ENCODE measurements at regions not wholly inside any gene's neighbourhood (a gene's known extent, or its start where the extent isn't known, plus 50 kb on each side); places are given as distances from the start of the nearest gene placed in this dataset.

DNA sequence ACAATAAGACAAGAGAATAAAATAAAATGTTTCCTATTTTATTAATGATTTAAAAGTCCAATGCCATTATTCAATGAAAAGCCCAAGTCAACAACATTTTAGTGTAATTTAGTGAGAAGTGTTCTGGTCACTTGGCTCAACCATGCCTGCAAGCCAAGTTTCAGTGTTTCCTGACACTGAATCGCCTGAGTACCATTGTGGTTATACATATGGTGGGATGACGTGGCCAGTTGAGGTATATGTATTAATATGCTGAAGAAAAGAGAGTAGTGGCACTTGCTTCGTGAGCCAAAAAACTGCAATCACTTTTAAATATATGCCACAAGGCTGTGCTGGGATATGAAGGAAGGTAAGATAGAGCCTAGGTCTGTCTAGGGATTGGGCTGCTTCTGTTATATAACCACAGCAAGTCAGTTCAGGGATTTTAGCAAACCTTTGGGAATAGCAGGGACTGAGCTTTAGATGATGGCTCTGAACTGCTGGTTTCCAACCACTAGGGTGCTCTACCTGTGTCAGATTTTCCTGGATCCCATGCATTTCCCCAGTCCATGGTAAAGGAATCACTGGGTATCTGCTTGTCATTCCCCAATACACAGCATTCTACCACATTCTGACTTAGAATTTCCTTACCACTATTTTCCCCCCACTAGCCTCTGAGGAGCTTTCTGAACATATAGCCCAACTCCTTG is 214.0 kb upstream of the PRPS1L1 start:
- no peaks in the 10 kb centered on the region for H3K27me3 ChIP-seq
- no peak overlapping the region for H3K4me3 ChIP-seq
- no peak overlapping the region for H3K4me2 ChIP-seq
- no peak for TF ChIP-seq Cebpa-rat (IDR thresholded peaks at IDR 0.05)
- H3K27ac ChIP-seq = no peak overlapping the region
- H3K9ac ChIP-seq = no peak overlapping the region
- H3K36me3 ChIP-seq = no peaks in the 10 kb centered on the region
- no peaks in the 10 kb centered on the region for H4K20me1 ChIP-seq
- peaks cover 0 to 30% (median 0%) of the 10 kb centered on the region in 11 experiments; a peak in 6 of 22 replicates for H3K9me3 ChIP-seq (replicated peaks in 1 of 11)
- H3K4me1 ChIP-seq = no peaks in the 10 kb centered on the region

DNA sequence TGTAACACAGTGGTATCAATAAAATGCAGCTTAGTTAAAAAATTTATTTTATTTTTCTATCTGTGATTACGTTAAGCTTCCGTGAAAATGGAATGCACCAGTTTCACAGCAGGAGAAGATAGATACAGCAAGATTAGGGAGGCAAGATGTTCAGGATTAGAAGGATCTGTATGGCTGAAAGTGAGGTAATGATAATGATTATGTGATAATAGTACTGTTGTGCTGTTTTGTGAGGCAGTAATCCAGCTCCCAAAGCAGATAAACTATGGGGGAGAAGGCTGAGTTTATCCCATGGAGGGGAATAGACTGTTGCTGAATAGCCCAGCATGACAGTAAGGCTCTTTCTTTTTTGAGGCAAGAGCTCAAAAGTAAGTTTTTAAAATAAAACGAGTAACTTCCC is 216.1 kb upstream of the PRPS1L1 start:
- Histone ChIP-seq H3K36me3 (no peaks in the 10 kb centered on the region), H3K9me3 (replicated peaks in 1 of 11) (peaks cover 0 to 39% (median 0%) of the 10 kb centered on the region in 11 experiments; a peak in 8 of 22 replicates), H3K9ac (no peak overlapping the region), H3K4me1 (no peaks in the 10 kb centered on the region), H3K27ac (no peak overlapping the region), H3K27me3 (no peaks in the 10 kb centered on the region), H4K20me1 (no peaks in the 10 kb centered on the region), H3K4me2 (no peak overlapping the region), H3K4me3 (no peak overlapping the region)
- TF ChIP-seq Cebpa-rat (IDR thresholded peaks at IDR 0.05) = no peak

DNA sequence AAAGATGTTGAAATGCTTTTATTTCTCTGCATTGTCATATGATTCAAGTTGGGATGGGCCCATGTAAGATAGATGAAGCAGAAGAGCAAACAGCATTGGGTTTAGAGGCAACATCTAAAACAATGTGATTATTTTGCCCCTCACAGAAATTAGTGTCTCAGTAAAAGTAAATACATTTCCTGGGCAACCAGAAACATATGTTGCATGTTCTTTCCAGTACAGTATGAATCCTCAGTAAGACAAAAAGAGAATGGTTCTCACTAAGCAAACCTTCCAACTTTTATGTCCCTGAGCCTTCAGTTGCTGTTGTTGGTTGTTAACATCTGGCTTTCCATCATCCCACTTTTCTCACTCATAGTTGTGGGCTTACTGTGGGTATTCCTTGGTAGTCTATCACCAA is 222.5 kb upstream of the PRPS1L1 start:
- no peak overlapping the region for H3K4me2 ChIP-seq
- peaks cover 28 to 86% (median 36%) of the 10 kb centered on the region in 11 experiments for H3K9me3 ChIP-seq (replicated peaks in 1 of 11)
- H4K20me1 ChIP-seq = no peaks in the 10 kb centered on the region
- H3K36me3 ChIP-seq = no peaks in the 10 kb centered on the region
- no peaks in the 10 kb centered on the region for H3K27me3 ChIP-seq
- no peaks in the 10 kb centered on the region for H3K4me1 ChIP-seq
- no peak for TF ChIP-seq Cebpa-rat (IDR thresholded peaks at IDR 0.05)
- H3K27ac ChIP-seq = no peak overlapping the region
- H3K4me3 ChIP-seq = no peak overlapping the region
- no peak overlapping the region for H3K9ac ChIP-seq

DNA sequence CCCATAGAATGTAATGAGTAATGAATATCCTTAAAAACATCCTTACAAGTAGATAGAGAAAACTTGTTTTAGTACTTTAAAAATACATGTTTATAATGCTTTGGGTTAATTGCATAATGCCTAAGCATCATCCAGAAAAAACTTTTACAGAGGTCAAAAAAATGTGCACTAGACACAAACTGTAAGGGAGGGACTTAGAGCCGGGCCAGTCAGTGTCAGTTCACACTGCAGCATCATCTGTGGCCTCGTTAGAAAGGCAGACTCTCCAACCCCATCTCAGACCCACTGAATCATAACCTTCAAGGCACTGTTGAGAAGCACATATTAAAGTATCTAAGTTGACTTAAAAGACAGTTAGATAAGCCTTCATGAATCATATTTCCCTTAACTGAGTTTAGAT is 230.1 kb upstream of the PRPS1L1 start:
- no peak for TF ChIP-seq Cebpa-rat (IDR thresholded peaks at IDR 0.05)
- Histone ChIP-seq H3K27ac (no peak overlapping the region), H3K4me2 (no peak overlapping the region), H3K9ac (no peak overlapping the region), H3K4me3 (no peak overlapping the region), H3K9me3 (replicated peaks in 1 of 11) (peaks cover 4 to 38% (median 18%) of the 10 kb centered on the region in 11 experiments; a peak in 15 of 22 replicates), H4K20me1 (no peaks in the 10 kb centered on the region), H3K4me1 (no peaks in the 10 kb centered on the region), H3K27me3 (no peaks in the 10 kb centered on the region), H3K36me3 (no peaks in the 10 kb centered on the region)

DNA sequence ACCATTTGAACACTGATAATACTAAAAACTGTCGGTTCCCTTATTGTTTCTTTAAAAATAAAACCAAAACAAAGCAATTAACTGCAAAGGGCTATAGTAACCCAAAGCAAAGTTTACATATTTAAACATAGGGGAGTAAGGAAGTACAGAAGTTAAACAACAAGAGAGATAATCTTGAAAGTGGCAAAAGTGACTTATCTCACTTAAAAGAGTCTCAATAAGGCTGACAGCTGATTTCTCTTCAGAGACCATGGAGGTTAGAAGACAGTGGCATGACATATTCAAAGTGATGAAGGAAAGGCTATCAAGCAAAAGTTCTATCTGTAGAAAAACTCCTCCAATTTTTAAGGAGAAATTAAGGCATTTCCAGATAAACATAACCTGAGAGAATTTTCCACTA is 233.5 kb upstream of the HDAC9 start:
- no peak for TF ChIP-seq Cebpa-rat (IDR thresholded peaks at IDR 0.05)
- Histone ChIP-seq H3K27ac (no peak overlapping the region), H3K36me3 (no peaks in the 10 kb centered on the region), H4K20me1 (no peaks in the 10 kb centered on the region), H3K4me3 (no peak overlapping the region), H3K4me1 (no peaks in the 10 kb centered on the region), H3K27me3 (no peaks in the 10 kb centered on the region), H3K4me2 (no peak overlapping the region), H3K9me3 (replicated peaks in 1 of 11) (peaks cover 0 to 19% (median 11%) of the 10 kb centered on the region in 11 experiments; a peak in 10 of 22 replicates), H3K9ac (no peak overlapping the region)

DNA sequence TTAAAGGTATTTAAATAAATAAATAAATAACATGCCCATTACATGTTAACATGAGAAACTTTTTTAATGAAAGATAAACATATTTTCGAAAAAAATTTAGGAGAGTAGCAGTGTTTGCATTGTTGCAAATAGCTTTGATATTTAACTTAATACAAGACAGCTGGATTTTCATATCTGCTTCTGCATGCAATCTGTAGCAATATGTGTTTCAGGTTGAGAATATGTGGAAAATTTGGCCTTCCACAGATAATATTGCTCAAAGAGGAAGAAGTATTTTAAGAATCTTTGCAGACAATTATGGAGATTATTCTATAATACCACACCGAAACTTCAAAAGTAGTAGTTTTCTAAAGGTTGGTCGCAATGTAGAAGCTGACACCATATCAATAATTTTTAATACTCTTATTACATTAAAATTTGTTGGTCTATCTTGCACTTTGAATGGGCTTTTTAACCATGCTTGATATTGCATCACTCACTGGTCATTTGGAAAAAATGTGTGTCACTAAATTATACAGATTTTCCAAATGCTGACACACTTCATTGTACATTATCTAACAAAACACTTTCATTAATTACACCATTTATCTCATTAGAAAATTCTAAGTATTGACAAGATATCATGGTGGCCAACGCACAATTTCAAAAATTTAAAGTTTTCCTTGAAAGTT is 229.8 kb upstream of the HDAC9 start:
- no peaks in the 10 kb centered on the region for H3K27me3 ChIP-seq
- H3K4me1 ChIP-seq = no peaks in the 10 kb centered on the region
- H4K20me1 ChIP-seq = no peaks in the 10 kb centered on the region
- H3K9ac ChIP-seq = no peak overlapping the region
- H3K27ac ChIP-seq = no peak overlapping the region
- H3K9me3 ChIP-seq (replicated peaks in 1 of 11) = peaks cover 0 to 17% (median 11%) of the 10 kb centered on the region in 11 experiments; a peak in 10 of 22 replicates
- no peaks in the 10 kb centered on the region for H3K36me3 ChIP-seq
- no peak overlapping the region for H3K4me2 ChIP-seq
- no peak overlapping the region for H3K4me3 ChIP-seq
- no peak for TF ChIP-seq Cebpa-rat (IDR thresholded peaks at IDR 0.05)

DNA sequence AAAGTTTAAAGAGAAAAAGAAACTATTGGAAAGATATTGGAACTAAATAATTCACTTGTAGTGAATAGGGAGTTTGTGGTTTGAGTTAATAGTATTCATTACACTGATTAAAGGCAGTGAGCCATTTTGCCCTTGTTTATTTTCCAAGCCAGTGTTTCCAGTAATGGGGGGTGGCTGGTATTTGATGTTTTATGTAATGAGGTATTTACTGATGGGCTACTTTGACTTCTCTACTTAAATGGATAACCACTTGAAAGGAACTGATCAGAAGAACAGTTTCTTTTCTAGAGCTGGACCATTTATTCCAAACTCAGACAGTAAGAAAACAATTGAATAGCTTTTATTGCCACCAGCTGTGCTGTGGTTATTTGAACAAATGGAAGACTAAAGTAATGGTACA is 227.0 kb upstream of the HDAC9 start:
- Histone ChIP-seq H3K4me3 (no peak overlapping the region), H3K4me1 (no peaks in the 10 kb centered on the region), H3K36me3 (no peaks in the 10 kb centered on the region), H4K20me1 (no peaks in the 10 kb centered on the region), H3K9me3 (replicated peaks in 1 of 11) (no peaks in the 10 kb centered on the region), H3K9ac (no peak overlapping the region), H3K27me3 (no peaks in the 10 kb centered on the region), H3K4me2 (no peak overlapping the region), H3K27ac (no peak overlapping the region)
- no peak for TF ChIP-seq Cebpa-rat (IDR thresholded peaks at IDR 0.05)

DNA sequence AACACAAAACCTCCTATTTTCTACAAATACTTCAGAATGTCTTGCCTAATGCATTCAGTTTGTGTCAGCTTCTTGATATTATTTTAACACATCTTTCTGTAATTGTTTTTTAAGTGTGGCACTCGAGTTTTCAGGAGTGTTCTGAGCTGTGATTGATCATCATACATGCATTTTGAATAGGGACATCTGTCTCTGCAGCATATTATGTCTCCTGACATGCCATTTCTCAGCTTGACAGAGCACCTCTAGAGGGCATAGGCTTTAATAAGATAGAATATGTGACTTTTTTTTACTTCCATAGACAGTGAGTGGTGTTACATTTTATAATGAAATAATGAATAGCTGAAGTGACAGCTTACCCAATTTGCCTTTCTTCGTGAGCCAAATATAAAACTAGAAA is 219.2 kb upstream of the HDAC9 start:
- Histone ChIP-seq H3K9me3 (replicated peaks in 1 of 11) (no peaks in the 10 kb centered on the region), H3K4me1 (peaks cover 0 to 5% (median 0%) of the 10 kb centered on the region in 10 experiments; a peak in 1 of 20 replicates), H3K27me3 (no peaks in the 10 kb centered on the region), H3K36me3 (no peaks in the 10 kb centered on the region), H3K27ac (no peak overlapping the region), H3K4me2 (no peak overlapping the region), H3K4me3 (no peak overlapping the region), H3K9ac (no peak overlapping the region), H4K20me1 (no peaks in the 10 kb centered on the region)
- no peak for TF ChIP-seq Cebpa-rat (IDR thresholded peaks at IDR 0.05)

DNA sequence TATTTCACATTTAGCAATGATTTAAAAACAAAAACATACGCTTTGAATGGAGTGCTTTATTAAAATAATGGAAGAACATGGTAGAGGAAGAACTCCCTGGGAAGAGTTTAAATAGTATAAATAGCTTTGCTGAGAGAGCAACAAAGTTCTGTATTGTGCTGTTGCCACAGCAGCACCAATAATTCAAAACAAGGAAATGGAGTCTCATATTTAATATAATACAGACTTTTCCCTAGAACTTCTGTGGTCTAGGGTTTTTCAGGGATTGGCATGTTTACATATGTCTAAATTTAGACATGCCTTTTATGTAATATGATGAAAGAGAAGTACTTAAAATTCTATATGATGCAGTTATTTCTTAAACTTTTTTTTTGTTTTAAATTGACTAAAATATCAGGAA is 217.2 kb upstream of the HDAC9 start:
- no peak overlapping the region for H3K27ac ChIP-seq
- peaks cover 0 to 15% (median 10%) of the 10 kb centered on the region in 11 experiments; a peak in 13 of 22 replicates for H3K9me3 ChIP-seq (replicated peaks in 1 of 11)

More for the DNA sequence above, 217.2 kb upstream of the HDAC9 start:
- no peaks in the 10 kb centered on the region for H3K27me3 ChIP-seq
- no peak overlapping the region for H3K4me3 ChIP-seq
- H3K9ac ChIP-seq = no peak overlapping the region
- H3K4me1 ChIP-seq = peaks cover 0 to 5% (median 0%) of the 10 kb centered on the region in 10 experiments; a peak in 1 of 20 replicates
- TF ChIP-seq Cebpa-rat (IDR thresholded peaks at IDR 0.05) = no peak
- no peaks in the 10 kb centered on the region for H4K20me1 ChIP-seq
- no peaks in the 10 kb centered on the region for H3K36me3 ChIP-seq
- H3K4me2 ChIP-seq = no peak overlapping the region; a peak in 1 of 22 replicates
